ENCODE measurements at regions not wholly inside any gene's neighbourhood (a gene's known extent, or its start where the extent isn't known, plus 50 kb on each side); places are given as distances from the start of the nearest gene placed in this dataset.

DNA sequence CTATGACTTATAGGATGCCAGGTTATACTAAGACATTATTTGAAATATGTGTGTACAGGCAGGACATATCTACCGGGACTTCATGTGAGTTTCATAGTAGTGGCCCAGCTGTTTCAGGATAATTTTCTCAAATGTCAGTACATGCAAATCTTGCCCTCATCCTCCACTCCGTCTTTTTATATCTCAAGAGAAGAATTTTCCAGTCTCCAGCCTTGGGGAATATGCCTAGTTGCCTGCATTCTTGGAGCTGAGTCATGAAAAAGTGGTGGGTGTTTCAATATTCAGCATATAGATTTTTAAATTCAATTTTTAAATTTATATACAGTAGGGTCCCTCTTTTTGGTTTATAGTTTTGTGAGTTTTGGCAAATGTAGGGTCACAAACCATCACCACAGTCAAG is 236.7 kb downstream of the OTUD1 start:
- H3K9me3 Mint-ChIP-seq, result peaks cover 2% of the 10 kb centered on the region
- H3K27ac Mint-ChIP-seq, result no peak overlapping the region
- no peaks in the 10 kb centered on the region for H3K36me3 Mint-ChIP-seq (ENCODE audit: low read depth)
- H3K27me3 Mint-ChIP-seq (ENCODE audit: low read depth), result peaks cover 3% of the 10 kb centered on the region
- no peak overlapping the region for H3K4me3 Mint-ChIP-seq
- no peaks in the 10 kb centered on the region for H3K4me1 Mint-ChIP-seq
- TF ChIP-seq, protein P1, sequence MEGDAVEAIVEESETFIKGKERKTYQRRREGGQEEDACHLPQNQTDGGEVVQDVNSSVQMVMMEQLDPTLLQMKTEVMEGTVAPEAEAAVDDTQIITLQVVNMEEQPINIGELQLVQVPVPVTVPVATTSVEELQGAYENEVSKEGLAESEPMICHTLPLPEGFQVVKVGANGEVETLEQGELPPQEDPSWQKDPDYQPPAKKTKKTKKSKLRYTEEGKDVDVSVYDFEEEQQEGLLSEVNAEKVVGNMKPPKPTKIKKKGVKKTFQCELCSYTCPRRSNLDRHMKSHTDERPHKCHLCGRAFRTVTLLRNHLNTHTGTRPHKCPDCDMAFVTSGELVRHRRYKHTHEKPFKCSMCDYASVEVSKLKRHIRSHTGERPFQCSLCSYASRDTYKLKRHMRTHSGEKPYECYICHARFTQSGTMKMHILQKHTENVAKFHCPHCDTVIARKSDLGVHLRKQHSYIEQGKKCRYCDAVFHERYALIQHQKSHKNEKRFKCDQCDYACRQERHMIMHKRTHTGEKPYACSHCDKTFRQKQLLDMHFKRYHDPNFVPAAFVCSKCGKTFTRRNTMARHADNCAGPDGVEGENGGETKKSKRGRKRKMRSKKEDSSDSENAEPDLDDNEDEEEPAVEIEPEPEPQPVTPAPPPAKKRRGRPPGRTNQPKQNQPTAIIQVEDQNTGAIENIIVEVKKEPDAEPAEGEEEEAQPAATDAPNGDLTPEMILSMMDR (IDR thresholded peaks at IDR 0.05; ENCODE audit: unreplicated experiment in 3 of 3), result no peak

DNA sequence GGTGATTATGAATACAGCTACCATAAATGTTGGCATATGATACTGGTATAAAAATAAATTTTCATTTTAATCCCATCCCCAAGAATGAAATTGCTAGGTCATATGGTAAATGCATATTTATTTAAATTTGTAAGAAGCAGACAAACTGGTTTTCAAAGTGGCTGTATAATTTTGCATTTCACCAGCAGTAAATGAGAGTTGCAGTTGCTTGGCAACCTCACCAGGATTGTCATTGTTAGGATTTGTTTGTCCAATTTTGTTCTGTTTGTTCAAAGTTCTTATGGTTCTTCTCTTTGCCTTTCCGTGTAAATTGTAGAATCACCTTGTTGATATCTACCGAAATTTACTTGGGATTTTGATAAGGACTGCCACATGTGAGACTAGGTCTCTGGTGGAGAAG is 237.4 kb downstream of the OTUD1 start:
- Mint-ChIP-seq H3K4me3 (no peak overlapping the region), H3K4me1 (no peaks in the 10 kb centered on the region), H3K36me3 (ENCODE audit: low read depth) (no peaks in the 10 kb centered on the region), H3K27ac (no peak overlapping the region), H3K9me3 (peaks cover 2% of the 10 kb centered on the region), H3K27me3 (ENCODE audit: low read depth) (peaks cover 3% of the 10 kb centered on the region)
- TF ChIP-seq, protein P1 (IDR thresholded peaks at IDR 0.05; ENCODE audit: unreplicated experiment in 3 of 3), result no peak

DNA sequence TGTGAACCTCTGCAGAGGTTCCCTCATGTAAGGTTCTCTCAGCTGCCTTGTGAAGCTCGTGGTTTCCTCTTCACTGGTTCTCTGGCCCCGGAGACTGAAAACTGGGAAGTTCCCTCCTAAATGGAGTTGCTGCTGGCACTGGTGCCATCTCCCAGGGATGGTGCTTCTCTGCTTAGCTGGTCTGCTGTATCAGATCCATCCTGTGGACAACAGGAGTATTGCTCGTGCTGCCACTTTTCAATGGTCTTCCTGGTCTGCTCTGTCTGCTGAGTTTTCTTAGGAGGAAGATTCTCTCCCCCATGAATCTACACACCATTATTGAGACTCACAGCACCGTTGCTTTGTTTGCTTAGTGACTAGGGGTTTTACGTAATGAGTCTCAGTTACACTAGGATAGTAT is 247.8 kb downstream of the OTUD1 start:
- Mint-ChIP-seq H3K9me3 (no peaks in the 10 kb centered on the region), H3K4me3 (no peak overlapping the region), H3K27me3 (ENCODE audit: low read depth) (peaks cover 58% of the 10 kb centered on the region), H3K27ac (no peak overlapping the region), H3K4me1 (no peaks in the 10 kb centered on the region), H3K36me3 (ENCODE audit: low read depth) (no peaks in the 10 kb centered on the region)
- TF ChIP-seq, protein P1 (IDR thresholded peaks at IDR 0.05; ENCODE audit: unreplicated experiment in 3 of 3), result no peak

DNA sequence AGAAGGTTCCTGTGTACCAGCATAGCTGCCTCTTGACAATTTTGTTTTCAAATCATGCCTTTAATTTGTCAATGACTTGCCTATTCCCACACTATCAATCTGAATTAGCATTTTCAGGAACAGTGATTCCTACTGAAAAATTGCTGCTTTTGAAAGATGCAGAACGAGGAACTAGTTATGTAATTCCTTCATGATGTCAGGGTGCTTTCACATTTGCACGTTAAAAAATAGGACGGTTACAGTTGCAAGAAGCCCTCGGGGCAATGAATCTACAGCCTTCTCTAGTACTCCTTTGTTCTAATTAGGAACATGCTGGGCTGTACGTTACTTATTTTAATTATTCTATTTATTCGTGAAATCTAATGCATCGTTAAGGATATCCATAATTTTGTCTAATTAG is 253.9 kb downstream of the OTUD1 start:
- Mint-ChIP-seq H3K4me1 (peaks cover 4% of the 10 kb centered on the region), H3K27me3 (ENCODE audit: low read depth) (peaks cover 90% of the 10 kb centered on the region), H3K4me3 (peak overlapping the region in 2 of 3 experiments; percentile 8 to 88), H3K9me3 (no peaks in the 10 kb centered on the region), H3K27ac (no peak overlapping the region), H3K36me3 (ENCODE audit: low read depth) (no peaks in the 10 kb centered on the region)
- TF ChIP-seq, protein P1 (IDR thresholded peaks at IDR 0.05; ENCODE audit: unreplicated experiment in 3 of 3), result no peak

DNA sequence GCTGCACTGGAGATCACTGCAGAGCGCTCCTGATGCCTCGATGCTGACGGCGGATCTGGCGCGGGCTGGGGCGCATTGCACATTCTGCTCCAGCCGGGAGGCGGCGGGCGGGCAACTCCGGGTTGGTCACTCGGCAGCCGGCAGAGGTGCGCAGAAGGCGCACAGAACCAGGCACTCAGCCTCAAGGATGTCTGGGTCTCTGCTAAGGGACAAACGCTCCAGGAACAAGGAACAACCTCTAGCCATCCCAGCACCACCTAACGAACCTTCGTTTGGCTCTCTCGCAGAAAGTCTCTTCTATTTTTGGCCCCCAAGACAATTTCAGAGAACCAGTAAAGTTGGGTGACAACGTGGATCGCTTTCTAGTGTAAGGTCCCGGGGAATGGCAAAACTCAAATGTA is 254.6 kb downstream of the OTUD1 start:
- H3K27ac Mint-ChIP-seq, result no peak overlapping the region
- peak overlapping the region; percentile 87 to 89 (median 88) for H3K4me3 Mint-ChIP-seq
- no peaks in the 10 kb centered on the region for H3K9me3 Mint-ChIP-seq
- H3K27me3 Mint-ChIP-seq (ENCODE audit: low read depth), result peaks cover 89% of the 10 kb centered on the region
- H3K4me1 Mint-ChIP-seq, result peaks cover 9% of the 10 kb centered on the region
- TF ChIP-seq, protein P1 (IDR thresholded peaks at IDR 0.05; ENCODE audit: unreplicated experiment in 3 of 3), result peak in 2 of 3 experiments; percentile 28 to 40
- H3K36me3 Mint-ChIP-seq (ENCODE audit: low read depth), result no peaks in the 10 kb centered on the region

DNA sequence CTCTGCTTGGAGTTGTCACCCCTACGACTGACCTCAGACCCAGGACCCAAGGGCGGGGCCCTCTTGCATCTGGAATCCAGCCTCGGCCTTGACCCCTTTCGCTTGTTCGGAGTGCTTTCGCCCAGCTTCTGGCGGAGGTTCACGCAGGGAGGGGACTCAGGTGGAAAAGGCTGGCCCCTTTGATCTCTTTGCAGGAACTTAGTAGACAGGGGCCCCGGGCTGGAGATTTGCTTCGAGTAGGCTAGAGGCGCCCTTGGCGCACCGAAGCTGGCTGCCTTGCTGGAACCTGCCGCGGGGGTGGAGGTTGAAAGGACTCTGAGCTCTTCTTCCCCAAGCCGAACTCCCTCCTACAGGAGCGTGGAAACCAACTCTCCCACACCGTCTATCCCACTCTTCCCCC is 255.1 kb downstream of the OTUD1 start:
- TF ChIP-seq, protein P1 (IDR thresholded peaks at IDR 0.05; ENCODE audit: unreplicated experiment in 3 of 3), result no peak
- H3K9me3 Mint-ChIP-seq, result no peaks in the 10 kb centered on the region
- H3K4me1 Mint-ChIP-seq, result peaks cover 9% of the 10 kb centered on the region
- peak overlapping the region; percentile 87 to 89 (median 88) for H3K4me3 Mint-ChIP-seq
- H3K27ac Mint-ChIP-seq, result peak overlapping the region in 2 of 3 experiments; percentile 35 to 40
- no peaks in the 10 kb centered on the region for H3K36me3 Mint-ChIP-seq (ENCODE audit: low read depth)
- H3K27me3 Mint-ChIP-seq (ENCODE audit: low read depth), result peaks cover 89% of the 10 kb centered on the region

All from nephron (organoid).